ENCODE measurements at regions not wholly inside any gene's neighbourhood (a gene's known extent, or its start where the extent isn't known, plus 50 kb on each side); places are given as distances from the start of the nearest gene placed in this dataset.
"Not testable (repeated sequence)": the region's sequence is repeated elsewhere in the genome, so short reads cannot be mapped to it uniquely, and the experiment has no call there.

GRCh38 chr6:44739181-44739580 is 351.7 kb downstream of the CDC5L start:
- Histone ChIP-seq H3K4me1 (ENCODE audit: insufficient read depth) (peaks cover 5% of the 10 kb centered on the region; the same call in 1 of the 2 replicates), H3K27me3 (replicated peaks; ENCODE audit: insufficient read depth) (no peaks in the 10 kb centered on the region), H3K4me3 (no peak overlapping the region), H3K36me3 (ENCODE audit: low read depth) (no peaks in the 10 kb centered on the region), H3K27ac (no peak overlapping the region), H3K9ac (no peak overlapping the region), H3F3A (ENCODE audit: insufficient read depth) (no peaks in the 10 kb centered on the region), H2AFZ (no peak overlapping the region), H3K4me2 (ENCODE audit: unreplicated experiment) (no peak overlapping the region), H3K79me2 (ENCODE audit: insufficient read depth) (no peaks in the 10 kb centered on the region), H4K20me1 (ENCODE audit: insufficient read depth) (no peaks in the 10 kb centered on the region), H3K9me3 (ENCODE audit: low read depth) (no peaks in the 10 kb centered on the region), H3K9me2 (ENCODE audit: insufficient read depth) (no peaks in the 10 kb centered on the region)
- 90 to 91% methylated on average over 16 of the region's 16 CpGs for whole genome bisulfite sequencing, 2 experiments (ENCODE audit: low coverage in 1 of 2, low lambda C conversion rate in 2 of 2, missing lambda C conversion rate in 2 of 2)
- in situ Hi-C loops (cut with MboI): no loop called here
- no peak for DNase-seq
- TF ChIP-seq EZH2phosphoT487 (IDR thresholded peaks at IDR 0.05; ENCODE audit: insufficient read depth, low read depth) (no peak), EZH2 (IDR thresholded peaks at IDR 0.05; ENCODE audit: insufficient read depth, poor library complexity, severe bottlenecking) (no peak)

DNA sequence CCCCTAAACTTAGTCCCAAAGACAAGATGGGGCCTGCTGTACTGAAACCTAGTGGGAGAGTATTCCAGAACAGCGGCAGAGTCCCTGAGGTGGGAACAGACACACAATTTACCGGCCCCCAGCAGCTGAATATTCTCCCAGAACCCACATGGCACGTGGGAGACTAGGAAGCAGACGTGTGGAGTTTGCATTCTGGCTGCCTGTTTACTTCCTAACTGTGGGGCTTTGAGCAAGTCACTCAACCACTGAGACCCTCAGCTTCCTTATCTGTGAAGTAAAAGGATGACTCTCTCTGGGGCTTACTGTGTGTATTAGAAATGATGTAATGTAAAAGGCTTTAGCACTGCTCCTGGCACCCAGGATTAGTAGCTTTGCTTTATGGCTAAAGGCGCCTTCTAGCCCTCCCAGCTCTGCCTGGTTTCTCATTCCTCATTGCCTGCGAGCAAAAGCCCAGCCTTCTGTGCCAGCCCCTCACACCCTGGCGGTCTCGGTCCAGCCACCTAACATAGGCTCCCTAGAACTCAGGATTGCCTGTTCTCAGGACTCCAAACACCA is 353.1 kb downstream of the CDC5L start:
- Histone ChIP-seq H3K9ac (no peak overlapping the region), H4K20me1 (ENCODE audit: insufficient read depth) (no peaks in the 10 kb centered on the region), H3K4me1 (ENCODE audit: insufficient read depth) (peaks cover 5% of the 10 kb centered on the region; the same call in 1 of the 2 replicates), H3K9me3 (ENCODE audit: low read depth) (no peaks in the 10 kb centered on the region), H3K4me2 (ENCODE audit: unreplicated experiment) (no peak overlapping the region), H3F3A (ENCODE audit: insufficient read depth) (no peaks in the 10 kb centered on the region), H3K27me3 (replicated peaks; ENCODE audit: insufficient read depth) (no peaks in the 10 kb centered on the region), H3K36me3 (ENCODE audit: low read depth) (no peaks in the 10 kb centered on the region), H3K27ac (no peak overlapping the region), H3K4me3 (no peak overlapping the region), H2AFZ (no peak overlapping the region), H3K79me2 (ENCODE audit: insufficient read depth) (no peaks in the 10 kb centered on the region), H3K9me2 (ENCODE audit: insufficient read depth) (no peaks in the 10 kb centered on the region)
- in situ Hi-C loops (cut with MboI): no loop called here
- TF ChIP-seq EZH2 (IDR thresholded peaks at IDR 0.05; ENCODE audit: insufficient read depth, poor library complexity, severe bottlenecking) (no peak), EZH2phosphoT487 (IDR thresholded peaks at IDR 0.05; ENCODE audit: insufficient read depth, low read depth) (no peak)
- no peak for DNase-seq
- WGBS, 2 experiments (ENCODE audit: low coverage in 1 of 2, low lambda C conversion rate in 2 of 2, missing lambda C conversion rate in 2 of 2): 75 to 76% methylated on average over 8 of the region's 8 CpGs

DNA sequence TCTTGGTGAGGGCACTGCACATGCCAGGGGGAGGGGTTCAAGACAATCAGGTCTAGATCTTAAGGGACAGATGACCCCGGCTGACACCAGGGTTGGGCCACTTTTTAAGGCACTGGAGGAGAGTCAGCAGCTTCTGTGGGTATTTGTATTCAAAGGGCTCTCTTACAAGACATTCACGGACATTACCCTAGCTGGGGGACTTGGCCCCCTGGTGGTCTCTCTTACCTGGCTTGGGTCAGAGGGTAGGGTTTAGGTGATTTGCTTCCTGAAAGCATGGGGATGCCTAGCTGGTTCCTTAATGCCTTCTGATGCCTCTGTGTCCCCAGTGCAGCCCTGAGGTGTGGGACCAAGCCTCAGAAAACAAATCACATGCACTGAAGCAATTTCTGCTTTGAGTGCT is 354.7 kb downstream of the CDC5L start:
- H3K27ac ChIP-seq: no peak overlapping the region
- in situ Hi-C loops (cut with MboI): no loop called here
- no peak overlapping the region for H3K9ac ChIP-seq
- H3K4me2 ChIP-seq (ENCODE audit: unreplicated experiment): no peak overlapping the region
- no peaks in the 10 kb centered on the region for H4K20me1 ChIP-seq (ENCODE audit: insufficient read depth)
- no peaks in the 10 kb centered on the region for H3K9me2 ChIP-seq (ENCODE audit: insufficient read depth)
- no peak for DNase-seq
- no peaks in the 10 kb centered on the region for H3K27me3 ChIP-seq (replicated peaks; ENCODE audit: insufficient read depth)
- no peaks in the 10 kb centered on the region for H3K9me3 ChIP-seq (ENCODE audit: low read depth)
- H3K4me3 ChIP-seq: no peak overlapping the region
- no peak for TF ChIP-seq EZH2phosphoT487 (IDR thresholded peaks at IDR 0.05; ENCODE audit: insufficient read depth, low read depth)
- TF ChIP-seq EZH2 (IDR thresholded peaks at IDR 0.05; ENCODE audit: insufficient read depth, poor library complexity, severe bottlenecking): no peak
- H3K36me3 ChIP-seq (ENCODE audit: low read depth): no peaks in the 10 kb centered on the region
- H3F3A ChIP-seq (ENCODE audit: insufficient read depth): no peaks in the 10 kb centered on the region
- no peaks in the 10 kb centered on the region for H3K79me2 ChIP-seq (ENCODE audit: insufficient read depth)
- H3K4me1 ChIP-seq (ENCODE audit: insufficient read depth): peaks cover 5% of the 10 kb centered on the region; the same call in 1 of the 2 replicates
- WGBS, 2 experiments (ENCODE audit: low coverage in 1 of 2, low lambda C conversion rate in 2 of 2, missing lambda C conversion rate in 2 of 2): 90% methylated on average over 2 of the region's 2 CpGs
- H2AFZ ChIP-seq: no peak overlapping the region

GRCh38 chr6:44742828-44743372 is 355.4 kb downstream of the CDC5L start:
- DNase-seq: no peak
- Histone ChIP-seq H4K20me1 (ENCODE audit: insufficient read depth) (no peaks in the 10 kb centered on the region), H3K27ac (no peak overlapping the region), H3K9ac (no peak overlapping the region), H3F3A (ENCODE audit: insufficient read depth) (no peaks in the 10 kb centered on the region), H3K79me2 (ENCODE audit: insufficient read depth) (no peaks in the 10 kb centered on the region), H2AFZ (no peak overlapping the region), H3K4me1 (ENCODE audit: insufficient read depth) (peaks cover 5% of the 10 kb centered on the region; the same call in 1 of the 2 replicates), H3K4me3 (no peak overlapping the region), H3K36me3 (ENCODE audit: low read depth) (no peaks in the 10 kb centered on the region), H3K9me3 (ENCODE audit: low read depth) (no peaks in the 10 kb centered on the region), H3K27me3 (replicated peaks; ENCODE audit: insufficient read depth) (no peaks in the 10 kb centered on the region), H3K9me2 (ENCODE audit: insufficient read depth) (no peaks in the 10 kb centered on the region), H3K4me2 (ENCODE audit: unreplicated experiment) (no peak overlapping the region)
- in situ Hi-C loops (cut with MboI): no loop called here
- 32 to 37% methylated on average over 2 of the region's 2 CpGs for WGBS, 2 experiments (ENCODE audit: low coverage in 1 of 2, low lambda C conversion rate in 2 of 2, missing lambda C conversion rate in 2 of 2)
- TF ChIP-seq EZH2 (IDR thresholded peaks at IDR 0.05; ENCODE audit: insufficient read depth, poor library complexity, severe bottlenecking): no peak

DNA sequence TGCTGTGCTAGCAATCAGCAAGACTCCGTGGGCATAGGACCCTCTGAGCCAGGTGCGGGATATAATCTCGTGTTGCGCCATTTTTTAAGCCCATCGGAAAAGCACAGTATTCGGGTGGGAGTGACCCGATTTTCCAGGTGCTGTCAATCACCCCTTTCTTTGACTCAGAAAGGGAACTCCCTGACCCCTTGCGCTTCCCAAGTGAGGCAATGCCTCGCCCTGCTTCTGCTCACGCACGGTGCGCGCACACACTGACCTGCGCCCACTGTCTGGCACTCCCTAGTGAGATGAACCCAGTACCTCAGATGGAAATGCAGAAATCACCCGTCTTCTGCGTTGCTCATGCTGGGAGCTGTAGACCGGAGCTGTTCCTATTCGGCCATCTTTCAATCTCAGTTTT is 372.6 kb downstream of the CDC5L start:
- 82 to 83% methylated on average over 18 of the region's 18 CpGs for whole genome bisulfite sequencing, 2 experiments (ENCODE audit: low coverage in 1 of 2, low lambda C conversion rate in 2 of 2, missing lambda C conversion rate in 2 of 2)
- DNase-seq: not testable (repeated sequence)

More for the DNA sequence above, 372.6 kb downstream of the CDC5L start:
- H3K4me2 ChIP-seq (ENCODE audit: unreplicated experiment); H3K79me2 ChIP-seq (ENCODE audit: insufficient read depth); H3K9ac ChIP-seq; H3K9me2 ChIP-seq (ENCODE audit: insufficient read depth); H2AFZ ChIP-seq; H3K27me3 ChIP-seq (replicated peaks; ENCODE audit: insufficient read depth); H3F3A ChIP-seq (ENCODE audit: insufficient read depth); H3K27ac ChIP-seq; H3K4me1 ChIP-seq (ENCODE audit: insufficient read depth); in situ Hi-C loops (cut with MboI); H3K9me3 ChIP-seq (ENCODE audit: low read depth); H3K4me3 ChIP-seq; H4K20me1 ChIP-seq (ENCODE audit: insufficient read depth); H3K36me3 ChIP-seq (ENCODE audit: low read depth): not testable (repeated sequence)

All from GM23248 (cell line).